Liver (tissue), 8 donors: ENCODE measurements at regions not wholly inside any gene's neighbourhood (a gene's known extent, or its start where the extent isn't known, plus 50 kb on each side); places are given as distances from the start of the nearest gene placed in this dataset.

Experiments used
- DNase-seq: peaks from one replicate; pipeline ENCODE4 v3.0.0-alpha.2; 2017; ENCODE audit warnings: low spot score
- H3K27ac ChIP-seq, 2 donors: one replicate each; pipeline ENCODE4 v1.7.0; 2013; ENCODE audit warnings: inconsistent platforms in 2 of 2, low read length in 2 of 2, control low read depth in 1 of 2, low read depth in 1 of 2, mild to moderate bottlenecking in 1 of 2
- H3K27me3 ChIP-seq, 4 donors: one replicate each; pipeline versions ENCODE4 v1.6.1 to v1.7.0; 2013; ENCODE audit warnings: low read length in 3 of 4, inconsistent platforms in 1 of 4, mild to moderate bottlenecking in 1 of 4, moderate library complexity in 1 of 4; ENCODE audit not compliant: control insufficient read depth in 4 of 4, insufficient read depth in 4 of 4
- H3K36me3 ChIP-seq, 4 donors: one replicate each; pipeline versions ENCODE4 v1.6.1 to v1.7.0; 2013; ENCODE audit warnings: low read length in 3 of 4, mild to moderate bottlenecking in 3 of 4, low read depth in 1 of 4, moderate library complexity in 1 of 4; ENCODE audit not compliant: control insufficient read depth in 4 of 4, insufficient read depth in 3 of 4
- H3K4me1 ChIP-seq, 4 donors: one replicate each; pipeline versions ENCODE4 v1.6.1 to v1.7.0; 2013; ENCODE audit warnings: low read length in 3 of 4, mild to moderate bottlenecking in 3 of 4, moderate library complexity in 1 of 4; ENCODE audit not compliant: control insufficient read depth in 4 of 4, insufficient read depth in 4 of 4
- H3K4me3 ChIP-seq, 3 donors: one replicate each; pipeline versions ENCODE4 v1.6.1 to v1.7.0; 2013; ENCODE audit warnings: low read length in 3 of 3, control low read depth in 1 of 3, low read depth in 1 of 3, mild to moderate bottlenecking in 1 of 3
- H3K9ac ChIP-seq, 2 donors: one replicate each; pipeline ENCODE4 v1.7.0; 2013; ENCODE audit warnings: low read length in 2 of 2, mild to moderate bottlenecking in 2 of 2, moderate library complexity in 2 of 2, control low read depth in 1 of 2, low read depth in 1 of 2
- H3K9me3 ChIP-seq, 4 donors: one replicate each; pipeline versions ENCODE4 v1.6.1 to v1.7.0; 2013; ENCODE audit warnings: low read length in 3 of 4; ENCODE audit not compliant: control insufficient read depth in 4 of 4
- ATF3 ChIP-seq: IDR thresholded peaks from 2 replicates; pipeline ENCODE4 v1.6.1; 2016; ENCODE audit warnings: antibody characterized with exemption
- CTCF ChIP-seq: fragments of 150-350 bp; IDR thresholded peaks from 2 replicates; pipeline ENCODE4 v1.5.1; 2017; ENCODE audit warnings: improper control_type of control experiment, low read depth, low read length; ENCODE audit not compliant: missing input control
- EGR1 ChIP-seq, 2 donors: IDR thresholded peaks; 2 replicates each; pipeline ENCODE4 v1.6.1; 2016 to 2018; ENCODE audit warnings: antibody characterized with exemption in 2 of 2, low read depth in 2 of 2
- FOXA1 ChIP-seq: IDR thresholded peaks from 2 replicates; pipeline ENCODE4 v1.6.1; 2016; ENCODE audit warnings: antibody characterized with exemption
- FOXA2 ChIP-seq: IDR thresholded peaks from 2 replicates; pipeline ENCODE4 v1.6.1; 2016; ENCODE audit warnings: antibody characterized with exemption
- GABPA ChIP-seq, 2 donors: IDR thresholded peaks in 1 of 2; conservative IDR thresholded peaks in 1 of 2; 2 replicates each; pipeline ENCODE4 v1.6.1; 2016; ENCODE audit warnings: antibody characterized with exemption in 2 of 2, mild to moderate bottlenecking in 1 of 2, moderate library complexity in 1 of 2
- HNF4A ChIP-seq, 2 donors: conservative IDR thresholded peaks; 2 replicates each; pipeline ENCODE4 v1.6.1; 2016; ENCODE audit warnings: antibody characterized with exemption in 2 of 2, mild to moderate bottlenecking in 2 of 2
- JUND ChIP-seq, 2 donors: IDR thresholded peaks; 2 replicates each; pipeline ENCODE4 v1.6.1; 2016; ENCODE audit warnings: antibody characterized with exemption in 2 of 2
- MAX ChIP-seq: IDR thresholded peaks from 2 replicates; pipeline ENCODE4 v1.6.1; 2016; ENCODE audit warnings: antibody characterized with exemption
- NR2F2 ChIP-seq: IDR thresholded peaks from 2 replicates; pipeline ENCODE4 v1.6.1; 2016; ENCODE audit warnings: antibody characterized with exemption
- RAD21 ChIP-seq, 2 donors: IDR thresholded peaks; 2 replicates each; pipeline ENCODE4 v1.6.1; 2016; ENCODE audit warnings: antibody characterized with exemption in 2 of 2, mild to moderate bottlenecking in 2 of 2
- REST ChIP-seq: IDR thresholded peaks from 2 replicates; pipeline ENCODE4 v1.6.1; 2016; ENCODE audit warnings: antibody characterized with exemption, mild to moderate bottlenecking
- RXRA ChIP-seq, 2 donors: IDR thresholded peaks; 2 replicates each; pipeline ENCODE4 v1.6.1; 2017 to 2018; ENCODE audit warnings: antibody characterized with exemption in 2 of 2, mild to moderate bottlenecking in 1 of 2
- SP1 ChIP-seq: IDR thresholded peaks from 2 replicates; pipeline ENCODE4 v1.6.1; 2018; ENCODE audit warnings: antibody characterized with exemption, mild to moderate bottlenecking
- TAF1 ChIP-seq: conservative IDR thresholded peaks from 2 replicates; pipeline ENCODE4 v1.6.1; 2016; ENCODE audit warnings: antibody characterized with exemption, mild to moderate bottlenecking
- YY1 ChIP-seq: IDR thresholded peaks from 2 replicates; pipeline ENCODE4 v1.6.1; 2016; ENCODE audit warnings: antibody characterized with exemption, mild to moderate bottlenecking
- ZBTB33 ChIP-seq: IDR thresholded peaks from 2 replicates; pipeline ENCODE4 v1.6.1; 2016; ENCODE audit warnings: antibody characterized with exemption
- WGBS: extraction: QIAGEN DNeasy Blood & Tissue Kit; methylation state at CpG from one replicate; pipeline ENCODE4 v1.1.7; 2013; 5-methylcytosine and 5-hydroxymethylcytosine counted together
- donor health status: healthy.
- donor health status: healthy.
- donor health status: healthy.
- donor health status: healthy.
- donor health status: healthy.

GRCh38 chr16:74221828-74222227, 74.8 kb upstream of the PSMD7 start:
- Histone ChIP-seq H3K4me3 (no peak overlapping the region), H3K27me3 (no peaks in the 10 kb centered on the region), H3K9me3 (no peaks in the 10 kb centered on the region), H3K27ac (no peak overlapping the region), H3K9ac (no peak overlapping the region), H3K4me1 (no peaks in the 10 kb centered on the region), H3K36me3 (no peaks in the 10 kb centered on the region)
- DNase-seq = no peak
- TF ChIP-seq CTCF (no peak), EGR1 (IDR thresholded peaks at IDR 0.05; ENCODE audit: low read depth in 2 of 2) (no peak), TAF1 (no peak), MAX (no peak), GABPA (IDR thresholded peaks at IDR 0.05 in 1 of 2, conservative IDR thresholded peaks at IDR 0.05 in 1 of 2) (no peak), ATF3 (no peak), NR2F2 (no peak), HNF4A (conservative IDR thresholded peaks at IDR 0.05) (no peak), REST (no peak), FOXA2 (no peak), RXRA (IDR thresholded peaks at IDR 0.05) (no peak), JUND (IDR thresholded peaks at IDR 0.05) (no peak), SP1 (no peak), RAD21 (IDR thresholded peaks at IDR 0.05) (no peak)
- WGBS = 93% methylated on average over 3 of the region's 3 CpGs

- H3K27ac ChIP-seq = no peak overlapping the region
- no peaks in the 10 kb centered on the region for H3K27me3 ChIP-seq
- no peaks in the 10 kb centered on the region for H3K4me1 ChIP-seq
- no peak overlapping the region for H3K9ac ChIP-seq
- H3K4me3 ChIP-seq = no peak overlapping the region
- no peak for TF ChIP-seq CTCF
- TF ChIP-seq ZBTB33 = no peak
- no peak for TF ChIP-seq FOXA2
- TF ChIP-seq REST = no peak
- no peak for TF ChIP-seq MAX
- TF ChIP-seq SP1 = no peak
- no peak for TF ChIP-seq EGR1 (IDR thresholded peaks at IDR 0.05; ENCODE audit: low read depth in 2 of 2)
- TF ChIP-seq RAD21 (IDR thresholded peaks at IDR 0.05) = no peak
- no peak for TF ChIP-seq JUND (IDR thresholded peaks at IDR 0.05)
- no peak for TF ChIP-seq FOXA1
- TF ChIP-seq YY1 = no peak
- TF ChIP-seq RXRA (IDR thresholded peaks at IDR 0.05) = no peak
- TF ChIP-seq TAF1 = no peak
- no peaks in the 10 kb centered on the region for H3K36me3 ChIP-seq
- DNase-seq = no peak
- 80% methylated on average over 1 of the region's 1 CpG for WGBS
- peaks cover 0 to 1% (median 0%) of the 10 kb centered on the region in 4 donors for H3K9me3 ChIP-seq
These were observed 76.9 kb upstream of the PSMD7 start for GRCh38 chr16:74219706-74220105.
